Endothelial cell of umbilical vein (primary cell): ENCODE measurements at regions not wholly inside any gene's neighbourhood (a gene's known extent, or its start where the extent isn't known, plus 50 kb on each side); places are given as distances from the start of the nearest gene placed in this dataset.

Experiments
- BruUV-seq: library from RNA; stranded (reverse); fragments of 400-500 nt; replicated peaks from 2 replicates; lab custom pipeline; 2021; lab: Mats Ljungman, UMichigan
- CTCF ChIA-PET: fragments of 300-600, 350-600 bp; sonication (Branson Sonifier 250); formaldehyde crosslinking; loops from one replicate; lab custom pipeline; 2021; ENCODE audit warnings: antibody characterized with exemption, inconsistent platforms; lab: Charles Lee
- POLR2A ChIA-PET: fragments of 300-600, 350-600 bp; sonication (Branson Sonifier 250); formaldehyde crosslinking; loops from one replicate; lab custom pipeline; 2021; ENCODE audit warnings: antibody characterized with exemption, inconsistent platforms; lab: Charles Lee
- DNase-seq: peaks from one replicate; pipeline ENCODE4 v3.0.0-alpha.2; 2011; ENCODE audit warnings: low read depth, low spot score
- FAIRE-seq: peaks from 2 replicates; lab custom pipeline; 2011; peaks lifted over from hg19 to GRCh38; lab: Jason Lieb, UNC
- H2AFZ ChIP-seq: 2 replicates; pipeline ENCODE4 v1.6.0; 2012; ENCODE audit warnings: low read depth, low read length, control low read depth, inconsistent platforms
- H3K27ac ChIP-seq: 2 replicates; pipeline ENCODE4 v1.5.1; 2011; ENCODE audit warnings: low read depth, mild to moderate bottlenecking, control low read depth, low read length, moderate library complexity; ENCODE audit not compliant: insufficient read depth
- H3K27me3 ChIP-seq, 2 experiments: 2 replicates each; pipeline versions ENCODE4 v1.6.0 to v1.6.1; 2011; ENCODE audit warnings: low read length in 2 of 2, mixed read lengths in 1 of 2; ENCODE audit not compliant: control insufficient read depth in 2 of 2, insufficient read depth in 2 of 2
- H3K36me3 ChIP-seq, 2 experiments: 2 replicates in 1 of 2; 3 replicates in 1 of 2; pipeline ENCODE4 v1.5.1; 2011; ENCODE audit warnings: low read length in 2 of 2, mild to moderate bottlenecking in 1 of 2, moderate library complexity in 1 of 2; ENCODE audit not compliant: control insufficient read depth in 2 of 2, insufficient read depth in 2 of 2; ENCODE audit errors: extremely low read depth in 1 of 2
- H3K4me1 ChIP-seq: 3 replicates; pipeline ENCODE4 v1.5.1; 2011; ENCODE audit warnings: mild to moderate bottlenecking, low read length; ENCODE audit not compliant: control insufficient read depth, insufficient read depth; ENCODE audit errors: extremely low read depth
- H3K4me2 ChIP-seq: 2 replicates; pipeline ENCODE4 v1.6.1; 2011; ENCODE audit warnings: low read length, control low read depth, mixed read lengths; ENCODE audit not compliant: insufficient read depth
- H3K4me3 ChIP-seq, 3 experiments: fragments of 200-600 bp in 1 of 3; sonication (generic), shearing (Covaris generic) in 1 of 3; replicated peaks in 1 of 3; 2 replicates each; pipeline ENCODE4 v1.5.1; 2011 to 2016; ENCODE audit warnings: control low read depth in 3 of 3, low read length in 3 of 3, mild to moderate bottlenecking in 2 of 3, inconsistent platforms in 1 of 3, low read depth in 1 of 3, moderate library complexity in 1 of 3; ENCODE audit not compliant: insufficient read depth in 1 of 3
- H3K79me2 ChIP-seq: 2 replicates; pipeline ENCODE4 v1.6.0; 2012; ENCODE audit warnings: low read length, inconsistent platforms; ENCODE audit not compliant: control insufficient read depth, insufficient read depth
- H3K9ac ChIP-seq: replicated peaks from 2 replicates; pipeline ENCODE3; 2011; ENCODE audit warnings: low read length, control low read depth; ENCODE audit not compliant: insufficient read depth; ENCODE audit errors: extremely low read depth
- H3K9me1 ChIP-seq: replicated peaks from 3 replicates; pipeline ENCODE4 v1.6.0; 2011; ENCODE audit warnings: mild to moderate bottlenecking, low read length; ENCODE audit not compliant: control insufficient read depth, insufficient read depth; ENCODE audit errors: extremely low read depth
- H3K9me3 ChIP-seq: replicated peaks from 2 replicates; pipeline ENCODE4 v1.5.1; 2012; ENCODE audit warnings: low read length, inconsistent platforms; ENCODE audit not compliant: control insufficient read depth, insufficient read depth
- H4K20me1 ChIP-seq: replicated peaks from 2 replicates; pipeline ENCODE3; 2011; ENCODE audit warnings: mild to moderate bottlenecking, low read length; ENCODE audit not compliant: control insufficient read depth, insufficient read depth; ENCODE audit errors: extremely low read depth
- CTCF ChIP-seq, 2 donors: IDR thresholded peaks; 1 replicate in 1 of 2; 2 replicates in 1 of 2; pipeline ENCODE4 v1.5.1; 2011; ENCODE audit warnings: low read length in 2 of 2, mild to moderate bottlenecking in 2 of 2, moderate library complexity in 2 of 2, control low read depth in 1 of 2, inconsistent platforms in 1 of 2, low read depth in 1 of 2; ENCODE audit not compliant: insufficient read depth in 1 of 2; ENCODE audit errors: extremely low read depth in 1 of 2
- EZH2 ChIP-seq: IDR thresholded peaks from 2 replicates; pipeline ENCODE4 v1.6.1; 2012; ENCODE audit warnings: borderline replicate concordance, low read depth, mild to moderate bottlenecking, moderate library complexity, low read length, inconsistent platforms; ENCODE audit not compliant: severe bottlenecking
- FOS ChIP-seq: IDR thresholded peaks from 2 replicates; pipeline ENCODE4 v1.6.1; 2011; ENCODE audit warnings: mild to moderate bottlenecking, low read length, moderate library complexity, borderline replicate concordance; ENCODE audit not compliant: insufficient read depth
- GATA2 ChIP-seq: IDR thresholded peaks from 2 replicates; pipeline ENCODE4 v1.7.0; 2011; ENCODE audit warnings: low read depth, mild to moderate bottlenecking, moderate library complexity, mixed read lengths, low read length; ENCODE audit not compliant: insufficient read length, insufficient read depth
- JUN ChIP-seq: IDR thresholded peaks from 2 replicates; pipeline ENCODE4 v1.6.1; 2011; ENCODE audit warnings: borderline replicate concordance, low read depth; ENCODE audit not compliant: insufficient read length, insufficient read depth
- MAX ChIP-seq: IDR thresholded peaks from 2 replicates; pipeline ENCODE4 v1.6.1; 2011; ENCODE audit not compliant: insufficient read depth, insufficient read length
- MYC ChIP-seq: IDR thresholded peaks from one replicate; pipeline ENCODE4 v1.6.1; 2011; ENCODE audit warnings: mild to moderate bottlenecking, low read depth, low read length
- POLR2A ChIP-seq: IDR thresholded peaks from 2 replicates; pipeline ENCODE4 v1.6.1; 2012; ENCODE audit warnings: low read depth, mild to moderate bottlenecking, control low read depth, low read length
- POLR2AphosphoS5 ChIP-seq: IDR thresholded peaks from 2 replicates; pipeline ENCODE4 v1.6.1; 2012; ENCODE audit warnings: low read depth, mild to moderate bottlenecking, control low read depth, low read length, moderate library complexity; ENCODE audit not compliant: insufficient read depth
- dilution Hi-C: fragments of 300-500 bp; cut with MboI; formaldehyde crosslinking; loops from one replicate; pipeline ENCODE4 v1.15.0; 2019; ENCODE audit warnings: low sequenced_read_pairs; ENCODE audit not compliant: extremely low pct_ligation_motif_present
- intact Hi-C: fragments of 100-400 bp; cut with micrococcal nuclease; formaldehyde crosslinking; loops from one replicate; pipeline ENCODE4 v1.10.0; 2022

- no peaks in the 10 kb centered on the region for H3K36me3 ChIP-seq
- no peak overlapping the region for H3K4me2 ChIP-seq
- ChIA-PET CTCF (no interaction called here), POLR2A (no interaction called here)
- no peak overlapping the region for H3K9ac ChIP-seq
- H3K79me2 ChIP-seq: no peaks in the 10 kb centered on the region
- FAIRE-seq: no peak
- H4K20me1 ChIP-seq: no peaks in the 10 kb centered on the region
- H3K9me1 ChIP-seq: no peaks in the 10 kb centered on the region
- H3K4me3 ChIP-seq: no peak overlapping the region
- no peaks in the 10 kb centered on the region for H3K27me3 ChIP-seq
- dilution Hi-C loops: no loop called here
- H3K9me3 ChIP-seq: peaks cover 1% of the 10 kb centered on the region
- no peak for DNase-seq
- no peak overlapping the region for H3K27ac ChIP-seq
- intact Hi-C loops: no loop called here
- TF ChIP-seq POLR2A: no peak
- no peak for TF ChIP-seq GATA2
- no peak for TF ChIP-seq FOS
- TF ChIP-seq MYC: no peak
- TF ChIP-seq MAX: no peak
- no peak for TF ChIP-seq CTCF (IDR thresholded peaks at IDR 0.05; ENCODE audit: extremely low read depth in 1 of 2, insufficient read depth in 1 of 2, low read depth in 1 of 2, low read length in 2 of 2)
- no peak for TF ChIP-seq JUN
- no peak for TF ChIP-seq POLR2AphosphoS5
- no peak for TF ChIP-seq EZH2
- H3K4me1 ChIP-seq: no peaks in the 10 kb centered on the region
- BruUV-seq: no TSS peak
- H2AFZ ChIP-seq: no peak overlapping the region
Observed at GRCh38 chr3:95217661-95218060, 1154.8 kb downstream of the NSUN3 start.
